ENCODE measurements at regions not wholly inside any gene's neighbourhood (a gene's known extent, or its start where the extent isn't known, plus 50 kb on each side); places are given as distances from the start of the nearest gene placed in this dataset.

DNA sequence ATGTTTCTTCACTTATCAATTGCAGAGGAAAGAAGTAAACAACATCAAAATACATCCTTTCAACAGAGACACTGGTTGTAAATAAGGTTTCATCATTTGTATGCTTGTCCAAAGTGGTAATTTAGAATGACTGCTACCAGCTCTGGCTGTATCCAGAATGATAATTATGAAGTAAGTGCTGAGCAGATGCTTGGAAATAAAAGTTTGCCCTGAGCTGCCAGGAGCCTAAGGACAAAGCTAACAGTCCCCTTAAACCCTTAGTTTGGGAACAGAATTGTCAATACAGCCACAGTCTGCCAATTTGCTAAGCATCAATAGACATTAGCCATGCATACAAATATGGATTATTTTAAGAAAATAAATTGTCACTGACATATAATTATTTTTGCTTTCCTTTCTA lies 147.0 kb upstream of the SLC13A1 start:
- BruUV-seq (replicated peaks): no TSS peak
- H3K27ac ChIP-seq (ENCODE audit: extremely low read depth, low read depth, low read length): no peak overlapping the region
- intact Hi-C loops (cut with micrococcal nuclease): no loop called here
- H3K9me1 ChIP-seq (ENCODE audit: control insufficient read depth, insufficient read depth, low read length): no peaks in the 10 kb centered on the region
- no peak overlapping the region for H2AFZ ChIP-seq (ENCODE audit: low read depth, low read length)
- ChIA-PET POLR2A (no interaction called here), CTCF (ENCODE audit: low intra/inter-chr PET ratio) (no interaction called here)
- DNase-seq (ENCODE audit: extremely low read depth in 1 of 4, low spot score in 3 of 4) (no peak), ATAC-seq (no peak), FAIRE-seq (no peak)
- no peaks in the 10 kb centered on the region for H4K20me1 ChIP-seq (replicated peaks; ENCODE audit: control insufficient read depth, insufficient read depth, low read length)
- no peak overlapping the region for H3K4me3 ChIP-seq
- H3K79me2 ChIP-seq (ENCODE audit: control insufficient read depth, insufficient read depth, low read length): no peaks in the 10 kb centered on the region
- no peaks in the 10 kb centered on the region for H3K36me3 ChIP-seq (ENCODE audit: control insufficient read depth, insufficient read depth, low read length)
- in situ Hi-C loops (cut with MboI): no loop called here
- H3K9me3 ChIP-seq (replicated peaks; ENCODE audit: control insufficient read depth, insufficient read depth, low read depth, low read length): peaks cover 2% of the 10 kb centered on the region
- H3K27me3 ChIP-seq (ENCODE audit: control insufficient read depth in 2 of 2, insufficient read depth in 2 of 2, low read length in 2 of 2): no peaks in the 10 kb centered on the region
- no peak overlapping the region for H3K9ac ChIP-seq (ENCODE audit: insufficient read depth in 1 of 2, low read depth in 2 of 2, low read length in 2 of 2)
- TF ChIP-seq ZNF518B (CRISPR knock-in tag; IDR thresholded peaks at IDR 0.05): no peak
- no peak for TF ChIP-seq TAF15 (IDR thresholded peaks at IDR 0.05; ENCODE audit: low read depth, low read length)
- TF ChIP-seq ADNP (tag; IDR thresholded peaks at IDR 0.05): no peak
- TF ChIP-seq, protein P1, sequence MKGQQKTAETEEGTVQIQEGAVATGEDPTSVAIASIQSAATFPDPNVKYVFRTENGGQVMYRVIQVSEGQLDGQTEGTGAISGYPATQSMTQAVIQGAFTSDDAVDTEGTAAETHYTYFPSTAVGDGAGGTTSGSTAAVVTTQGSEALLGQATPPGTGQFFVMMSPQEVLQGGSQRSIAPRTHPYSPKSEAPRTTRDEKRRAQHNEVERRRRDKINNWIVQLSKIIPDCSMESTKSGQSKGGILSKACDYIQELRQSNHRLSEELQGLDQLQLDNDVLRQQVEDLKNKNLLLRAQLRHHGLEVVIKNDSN (CRISPR knock-in tag; IDR thresholded peaks at IDR 0.05): no peak
- no peak for TF ChIP-seq SMC3 (conservative IDR thresholded peaks at IDR 0.05; ENCODE audit: insufficient read depth, low read depth, low read length)
- TF ChIP-seq, protein P2, sequence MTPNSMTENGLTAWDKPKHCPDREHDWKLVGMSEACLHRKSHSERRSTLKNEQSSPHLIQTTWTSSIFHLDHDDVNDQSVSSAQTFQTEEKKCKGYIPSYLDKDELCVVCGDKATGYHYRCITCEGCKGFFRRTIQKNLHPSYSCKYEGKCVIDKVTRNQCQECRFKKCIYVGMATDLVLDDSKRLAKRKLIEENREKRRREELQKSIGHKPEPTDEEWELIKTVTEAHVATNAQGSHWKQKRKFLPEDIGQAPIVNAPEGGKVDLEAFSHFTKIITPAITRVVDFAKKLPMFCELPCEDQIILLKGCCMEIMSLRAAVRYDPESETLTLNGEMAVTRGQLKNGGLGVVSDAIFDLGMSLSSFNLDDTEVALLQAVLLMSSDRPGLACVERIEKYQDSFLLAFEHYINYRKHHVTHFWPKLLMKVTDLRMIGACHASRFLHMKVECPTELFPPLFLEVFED (CRISPR knock-in tag; conservative IDR thresholded peaks at IDR 0.05): no peak
- no peak for TF ChIP-seq TRIM24 (IDR thresholded peaks at IDR 0.05)
- no peak for TF ChIP-seq RBM17 (IDR thresholded peaks at IDR 0.05; ENCODE audit: borderline replicate concordance, low read depth, low read length)
- no peak for TF ChIP-seq OTX1 (CRISPR knock-in tag; IDR thresholded peaks at IDR 0.05)
- no peak for TF ChIP-seq ZNF445 (CRISPR knock-in tag; IDR thresholded peaks at IDR 0.05; ENCODE audit: low read depth)
- no peaks in the 10 kb centered on the region for H3K4me1 ChIP-seq (replicated peaks in 1 of 2; ENCODE audit: control insufficient read depth in 2 of 2, insufficient read depth in 2 of 2, low read length in 2 of 2)
- no peak overlapping the region for H3K4me2 ChIP-seq (ENCODE audit: insufficient read depth, low read length)
